ENCODE measurements at regions not wholly inside any gene's neighbourhood (a gene's known extent, or its start where the extent isn't known, plus 50 kb on each side); places are given as distances from the start of the nearest gene placed in this dataset.

- no peak for DNase-seq (ENCODE audit: low spot score)
These were observed 70.2 kb upstream of the SMIM21 start for GRCh38 chr18:75497576-75498235.

DNA sequence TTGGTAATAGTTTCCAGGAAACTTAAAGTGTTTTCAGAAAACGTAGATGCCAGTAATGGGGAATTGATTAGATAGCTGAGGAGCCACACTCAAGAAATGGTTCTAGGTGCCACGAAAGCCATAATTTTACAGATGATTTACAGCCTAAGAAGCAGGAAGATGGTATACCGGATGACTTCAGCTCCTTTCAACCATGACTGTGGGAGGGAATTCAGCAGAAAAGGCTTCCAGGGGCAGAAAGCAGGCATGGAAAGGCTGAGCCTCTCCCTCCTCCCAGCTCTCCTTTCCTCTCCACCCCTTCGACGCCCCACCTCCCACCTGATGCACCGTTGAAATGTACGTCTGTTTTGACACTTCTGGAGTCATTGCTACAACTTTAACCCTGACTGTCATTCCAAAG lies 68.6 kb upstream of the SMIM21 start:
- DNase-seq (ENCODE audit: low spot score) = no peak

- DNase-seq (ENCODE audit: low spot score) = no peak
These were observed 65.3 kb upstream of the SMIM21 start for GRCh38 chr18:75492852-75493251.

GRCh38 chr18:75491361-75491760 lies 63.9 kb upstream of the SMIM21 start:
- DNase-seq (ENCODE audit: low spot score) = no peak

DNA sequence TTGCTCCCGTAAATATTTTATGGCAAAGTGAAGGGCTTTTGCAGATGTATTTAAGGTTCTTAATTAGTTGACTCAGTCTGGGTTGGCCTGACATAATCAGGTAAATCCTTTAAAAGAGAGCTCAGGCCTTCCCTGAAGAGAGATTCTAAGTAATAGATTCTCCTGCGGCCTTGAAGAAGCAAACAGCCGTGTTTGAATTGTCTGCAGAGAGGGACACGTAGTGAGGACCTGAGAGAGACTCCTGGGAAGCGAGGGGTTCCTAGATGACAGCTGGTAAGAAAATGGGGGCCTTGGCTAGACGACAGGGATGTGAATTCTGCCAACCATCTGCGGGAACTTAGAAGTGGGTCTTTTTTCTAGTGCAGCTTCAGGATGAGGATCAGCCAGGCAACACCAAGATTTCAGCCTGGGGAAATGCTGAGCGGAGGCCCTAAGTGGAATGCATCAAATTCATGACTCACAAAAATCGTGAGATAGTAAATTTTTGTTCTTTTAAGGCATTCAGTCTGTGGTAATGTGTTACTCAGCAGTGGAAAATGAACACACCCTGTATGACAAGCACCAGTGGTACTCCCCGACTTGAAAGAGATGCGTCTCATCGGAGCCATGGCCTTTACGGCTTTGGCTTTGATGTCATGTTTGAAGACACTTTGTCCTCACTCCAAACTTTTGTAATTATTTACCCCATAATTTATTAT lies 62.1 kb upstream of the SMIM21 start:
- peak; percentile 94 for DNase-seq (ENCODE audit: low spot score)

DNA sequence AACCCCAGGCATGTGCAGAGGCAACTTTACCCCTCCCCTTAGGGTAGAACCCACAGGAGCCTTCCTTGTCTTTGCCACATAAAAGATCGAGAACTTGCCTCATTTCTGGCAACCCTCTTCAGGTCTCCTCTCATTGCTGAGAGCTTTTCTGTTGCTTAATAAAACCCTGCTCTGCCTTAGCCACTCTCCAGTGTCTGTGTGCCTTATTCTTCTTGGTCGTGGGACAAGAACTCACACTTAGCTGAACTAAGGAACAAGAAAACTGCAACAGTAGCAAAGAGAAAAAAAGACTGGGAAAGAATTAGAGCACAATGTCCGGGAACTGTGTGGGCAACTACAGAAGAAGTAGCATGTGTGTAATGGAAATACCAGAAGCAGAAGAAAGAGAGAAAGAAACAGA lies 56.2 kb upstream of the SMIM21 start:
- no peak for DNase-seq (ENCODE audit: low spot score)

DNA sequence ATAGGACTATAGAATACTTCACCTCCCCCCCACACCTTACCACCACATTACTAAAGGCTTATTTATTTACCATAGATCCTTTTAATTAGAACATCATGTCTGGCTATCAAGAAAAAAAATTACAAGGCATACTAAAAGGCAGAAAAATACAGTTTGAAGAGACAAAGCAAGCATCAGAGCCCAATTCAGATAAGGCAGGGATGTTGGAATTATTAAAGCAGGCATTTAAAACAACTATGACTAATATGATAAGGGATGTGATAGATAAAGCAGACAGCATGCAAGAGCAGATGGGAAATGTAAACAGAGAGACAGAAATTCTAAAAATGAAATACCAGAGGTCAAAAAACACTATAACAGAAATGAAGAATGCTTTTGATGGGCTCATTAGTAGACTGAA lies 55.4 kb upstream of the SMIM21 start:
- DNase-seq (ENCODE audit: low spot score) = no peak

DNA sequence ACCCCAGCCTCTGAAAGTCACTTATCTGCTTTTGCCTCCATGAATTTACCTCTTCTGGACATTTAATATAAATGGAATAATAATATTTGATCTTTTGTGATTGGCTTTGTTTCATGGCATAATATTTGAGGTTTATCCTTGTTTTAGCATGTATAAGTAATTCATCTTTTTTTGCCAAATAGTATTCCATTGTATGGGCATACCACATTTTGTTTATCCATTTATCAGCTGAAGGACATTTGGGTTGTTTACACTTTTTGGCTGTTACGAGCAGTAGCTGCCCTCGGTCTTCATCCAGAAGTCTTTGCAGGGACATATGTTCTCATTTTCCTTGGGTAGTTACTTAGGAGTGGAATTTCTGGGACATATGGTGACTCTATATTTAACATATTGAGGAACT lies 53.0 kb upstream of the SMIM21 start:
- DNase-seq (ENCODE audit: low spot score) = no peak

DNA sequence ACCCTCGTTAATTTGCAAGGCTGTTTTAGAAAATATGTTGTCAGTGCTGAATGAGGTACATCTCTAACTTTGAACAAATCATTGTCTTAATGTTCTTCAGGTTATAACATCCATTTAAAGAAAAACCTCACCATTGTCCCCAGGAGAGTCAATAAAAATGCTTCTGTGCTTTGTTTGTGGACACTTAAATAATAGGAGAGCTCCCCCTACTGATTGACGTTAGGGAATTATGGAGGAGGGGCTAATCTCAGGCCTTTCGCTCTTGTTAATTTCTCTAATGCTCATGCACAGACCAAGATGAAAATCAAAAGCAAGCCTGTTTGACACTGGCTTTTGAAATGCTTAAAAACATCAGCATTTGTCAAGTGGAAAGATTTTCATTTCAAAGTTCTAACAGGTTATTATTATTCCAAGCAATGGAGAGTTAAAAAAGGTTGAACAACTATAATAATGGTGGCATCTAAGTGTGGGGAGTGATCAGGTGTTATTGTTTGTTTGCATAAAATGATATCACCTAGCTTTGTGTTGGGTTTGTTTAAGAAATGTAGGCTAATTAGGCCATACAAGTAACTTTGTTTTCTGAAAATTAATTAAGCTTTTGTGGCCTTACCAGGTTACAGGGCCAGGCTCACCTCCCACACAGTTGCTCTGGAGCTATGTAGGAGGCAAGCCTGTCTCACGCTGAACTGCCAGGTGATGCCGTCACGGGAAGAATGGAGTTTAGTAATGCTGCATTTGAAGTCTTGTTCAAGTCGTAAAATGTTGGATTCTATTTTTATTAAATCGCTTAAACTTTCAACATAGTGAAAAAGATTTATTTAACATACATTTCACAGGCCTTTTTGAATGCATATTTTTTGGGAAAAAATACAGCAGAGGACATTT lies 51.7 kb upstream of the SMIM21 start:
- DNase-seq (ENCODE audit: low spot score) = peak; percentile 50

GRCh38 chr18:75477900-75478299 lies 50.4 kb upstream of the SMIM21 start:
- peak; percentile 25 for DNase-seq (ENCODE audit: low spot score)

All from H4 (cell line).